Ramos (cell line): ENCODE measurements at regions not wholly inside any gene's neighbourhood (a gene's known extent, or its start where the extent isn't known, plus 50 kb on each side); places are given as distances from the start of the nearest gene placed in this dataset.
"Not testable (repeated sequence)": the region's sequence is repeated elsewhere in the genome, so short reads cannot be mapped to it uniquely, and the experiment has no call there.

Experiments used
- in situ Hi-C: fragments of 300-500 bp; cut with MboI; formaldehyde crosslinking; loops from one replicate; pipeline ENCODE4 v1.14.3; 2022; ENCODE audit warnings: low sequenced_read_pairs; ENCODE audit not compliant: unreplicated experiment

GRCh38 chr5:36739751-36740221 is 133.4 kb downstream of the SLC1A3 start:
- in situ Hi-C loops, result loop anchor here (10.0 kb wide), 2 partner anchors 135 to 265 kb away; partner anchors contain the start of gene NIPBL

GRCh38 chr5:36740259-36740898 is 134.0 kb downstream of the SLC1A3 start:
- in situ Hi-C loops, result no loop called here

- in situ Hi-C loops, result no loop called here
Measured at GRCh38 chr5:36741128-36741527, 134.7 kb downstream of the SLC1A3 start.

GRCh38 chr5:36743891-36744772 is 132.4 kb upstream of the NIPBL start:
- in situ Hi-C loops, result no loop called here

- in situ Hi-C loops, result no loop called here
Measured at GRCh38 chr5:36744773-36745589, 131.6 kb upstream of the NIPBL start.

GRCh38 chr5:36747794-36748193 is 128.8 kb upstream of the NIPBL start:
- in situ Hi-C loops, result not testable (repeated sequence)

GRCh38 chr5:36751886-36752285 is 124.7 kb upstream of the NIPBL start:
- in situ Hi-C loops, result no loop called here

- in situ Hi-C loops, result no loop called here
Measured at GRCh38 chr5:36755342-36755741, 121.2 kb upstream of the NIPBL start.

- in situ Hi-C loops, result no loop called here
Measured at GRCh38 chr5:36755920-36756488, 120.6 kb upstream of the NIPBL start.

- in situ Hi-C loops, result no loop called here
Measured at GRCh38 chr5:36756848-36757247, 119.7 kb upstream of the NIPBL start.

- in situ Hi-C loops, result no loop called here
Measured at GRCh38 chr5:36759117-36759516, 117.5 kb upstream of the NIPBL start.

GRCh38 chr5:36763454-36763853 is 113.1 kb upstream of the NIPBL start:
- in situ Hi-C loops, result no loop called here

GRCh38 chr5:36765876-36766275 is 110.7 kb upstream of the NIPBL start:
- in situ Hi-C loops, result no loop called here

- in situ Hi-C loops, result no loop called here
Measured at GRCh38 chr5:36766981-36767380, 109.6 kb upstream of the NIPBL start.

GRCh38 chr5:36768450-36768849 is 108.1 kb upstream of the NIPBL start:
- in situ Hi-C loops, result no loop called here

GRCh38 chr5:36769129-36769770 is 107.3 kb upstream of the NIPBL start:
- in situ Hi-C loops, result no loop called here

GRCh38 chr5:36770125-36770524 is 106.4 kb upstream of the NIPBL start:
- in situ Hi-C loops, result no loop called here

- in situ Hi-C loops, result no loop called here
Measured at GRCh38 chr5:36772276-36773140, 104.1 kb upstream of the NIPBL start.
